ENCODE measurements at regions not wholly inside any gene's neighbourhood (a gene's known extent, or its start where the extent isn't known, plus 50 kb on each side); places are given as distances from the start of the nearest gene placed in this dataset.
"Not testable (repeated sequence)": the region's sequence is repeated elsewhere in the genome, so short reads cannot be mapped to it uniquely, and the experiment has no call there.

DNA sequence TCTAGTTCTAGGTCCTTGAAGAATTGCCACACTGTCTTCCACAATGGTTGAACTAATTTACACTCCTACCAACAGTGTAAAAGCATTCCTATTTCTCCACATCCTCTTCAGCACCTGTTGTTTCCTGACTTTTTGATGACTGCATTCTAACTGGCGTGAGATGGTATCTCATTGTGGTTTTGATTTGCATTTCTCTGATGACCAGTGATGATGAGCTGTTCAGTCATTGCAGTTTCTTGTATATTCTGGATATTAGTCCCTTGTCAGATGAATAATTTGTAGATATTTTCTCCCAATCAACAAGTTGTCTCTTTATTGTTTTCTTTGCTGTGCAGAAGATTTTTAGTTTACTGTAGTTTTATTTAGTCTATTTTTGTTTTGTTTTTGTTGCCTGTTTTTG is 812.3 kb upstream of the ACO1 start:
- not testable (repeated sequence) for DNase-seq

DNA sequence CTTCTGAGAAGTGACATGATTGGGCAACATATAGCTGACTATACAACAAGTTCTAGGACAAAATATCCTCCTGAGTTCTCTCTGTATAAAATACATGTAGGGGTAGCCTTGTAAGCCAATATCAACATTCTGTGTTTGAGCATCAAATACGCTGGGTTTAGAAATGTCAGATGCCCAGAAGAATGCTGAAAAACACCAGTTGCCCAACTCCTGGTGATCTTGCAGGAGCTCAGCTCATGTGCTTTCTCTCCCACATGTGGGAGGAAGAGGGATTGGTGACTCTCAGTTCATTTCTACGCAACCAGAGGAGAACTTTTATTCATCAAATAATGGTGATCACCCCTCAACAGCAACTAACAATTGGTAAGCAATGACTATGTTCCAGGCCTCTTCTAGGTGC is 810.9 kb upstream of the ACO1 start:
- no peak for DNase-seq

DNA sequence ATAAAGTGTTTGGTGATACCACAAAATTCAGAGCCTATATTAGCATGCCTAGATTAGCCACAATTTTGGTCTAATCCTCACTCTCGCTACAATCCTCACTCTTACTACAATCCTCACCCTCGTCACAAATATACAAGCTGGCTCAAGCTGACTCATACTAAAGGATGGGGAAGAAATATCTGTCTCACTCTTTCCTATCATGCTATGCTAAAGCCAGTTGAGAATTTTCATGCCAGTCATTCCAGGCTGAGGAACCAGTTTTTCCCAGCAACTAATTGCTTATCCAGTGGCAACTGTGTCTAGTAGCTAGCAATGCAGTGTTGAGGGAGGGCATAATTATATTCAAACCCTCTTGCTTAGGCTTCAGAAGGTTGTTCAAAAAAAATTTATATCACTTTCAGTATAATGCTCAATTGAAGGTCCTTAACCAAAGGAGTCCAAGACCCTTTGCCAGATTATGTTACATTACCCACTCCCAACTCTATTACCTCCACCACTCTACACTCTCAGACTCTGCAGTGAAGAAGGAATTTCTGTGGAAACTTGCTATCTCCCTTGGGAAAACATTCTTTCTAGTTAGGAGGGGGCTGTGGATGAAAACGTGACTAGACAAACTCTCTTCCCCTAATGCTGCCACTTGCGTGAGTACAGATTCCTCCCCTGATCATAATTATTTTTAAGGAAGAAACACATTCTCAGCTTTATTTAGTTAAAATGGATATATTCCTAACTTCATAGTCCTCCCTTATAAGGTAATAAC is 810.3 kb upstream of the ACO1 start:
- no peak for DNase-seq

DNA sequence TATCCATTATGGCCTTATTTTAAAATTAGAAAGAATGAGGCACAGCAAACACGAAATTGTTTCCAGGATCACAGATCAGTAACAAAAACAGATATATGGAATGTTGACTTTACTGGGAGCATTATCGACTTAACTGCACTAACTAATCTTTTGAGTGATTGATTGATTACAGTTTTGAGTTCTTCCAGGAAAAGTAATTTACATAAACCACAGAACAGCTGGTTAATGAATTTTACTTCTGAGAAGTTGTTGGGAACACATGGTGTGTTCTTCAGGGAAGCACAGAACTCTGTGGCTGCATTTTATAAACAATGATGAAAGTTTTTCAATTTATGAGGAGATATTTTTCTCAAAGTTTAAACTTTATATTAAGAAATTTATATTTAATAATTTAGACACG is 802.4 kb upstream of the ACO1 start:
- DNase-seq = no peak

DNA sequence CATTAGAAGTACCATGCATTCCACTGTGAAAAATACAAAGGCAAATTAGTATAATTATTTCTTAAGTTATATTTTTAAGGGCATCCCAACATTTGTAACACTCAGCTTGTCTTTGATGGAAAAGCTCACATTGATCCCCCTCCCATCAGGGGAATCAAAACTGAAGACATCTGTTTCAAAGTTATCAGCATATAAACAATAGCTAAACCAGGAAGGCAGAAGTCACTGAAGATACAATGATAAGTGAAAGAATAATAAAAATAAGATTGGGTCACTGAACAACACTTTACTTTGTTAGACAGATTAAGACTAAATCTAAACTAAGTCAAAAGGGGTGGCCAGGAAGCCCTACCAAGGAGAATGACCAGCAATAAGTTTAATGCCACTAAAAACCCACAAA is 801.9 kb upstream of the ACO1 start:
- no peak for DNase-seq

DNA sequence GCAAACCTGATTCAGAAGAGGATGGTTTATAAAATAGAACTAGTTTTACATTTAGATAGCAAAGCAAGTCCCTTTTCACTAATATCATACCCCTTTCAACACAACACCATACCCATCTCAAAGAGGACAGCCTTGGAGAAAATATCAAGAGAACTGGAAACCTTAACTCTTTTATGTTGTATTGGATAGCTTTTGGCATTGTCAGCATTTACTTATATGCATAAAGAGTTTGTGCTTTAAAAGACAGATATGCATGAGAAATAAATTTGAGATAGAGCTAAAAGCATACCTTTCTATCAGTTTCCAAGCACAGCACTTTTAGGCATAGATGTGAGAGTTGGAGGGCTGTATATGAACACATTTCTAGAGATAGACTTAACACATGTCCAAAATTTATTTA is 799.3 kb upstream of the ACO1 start:
- no peak for DNase-seq

DNA sequence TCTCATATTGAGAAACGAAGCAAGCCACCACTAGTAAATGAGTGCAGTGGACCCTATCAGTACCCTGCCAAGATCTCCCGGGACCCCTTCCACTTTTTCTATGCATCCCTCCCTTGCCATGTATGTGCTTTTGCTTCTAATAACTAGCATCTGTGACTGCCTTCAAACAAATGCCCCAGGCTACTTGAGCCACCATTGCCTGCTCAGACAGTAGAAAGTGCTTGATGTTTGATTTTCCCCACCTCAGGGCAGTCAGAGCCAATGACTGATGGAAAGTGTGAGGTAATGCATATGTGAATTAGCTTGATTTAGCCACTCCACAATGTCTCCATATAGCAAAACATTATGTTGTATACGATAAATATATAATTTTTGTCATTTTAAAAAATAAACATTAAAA is 797.3 kb upstream of the ACO1 start:
- no peak for DNase-seq

DNA sequence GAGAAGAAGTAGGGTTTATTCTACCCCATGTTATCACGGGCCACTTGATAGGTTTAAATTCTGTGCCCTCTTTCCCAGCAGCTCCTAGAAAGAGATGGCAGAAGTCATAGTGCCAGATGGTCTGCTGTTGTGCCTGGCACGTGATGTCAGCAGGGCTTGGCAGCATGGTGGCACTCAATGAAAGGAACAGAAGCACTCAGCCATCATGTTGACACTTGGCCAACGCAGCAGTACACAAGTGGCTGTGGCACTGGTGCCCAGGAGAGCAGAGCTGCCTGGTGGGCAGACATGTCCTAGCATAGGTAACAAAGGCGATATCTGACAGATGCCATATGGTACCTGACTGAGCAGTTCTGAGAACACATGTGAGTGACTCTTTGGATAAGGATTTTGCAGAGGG is 796.4 kb upstream of the ACO1 start:
- no peak for DNase-seq

DNA sequence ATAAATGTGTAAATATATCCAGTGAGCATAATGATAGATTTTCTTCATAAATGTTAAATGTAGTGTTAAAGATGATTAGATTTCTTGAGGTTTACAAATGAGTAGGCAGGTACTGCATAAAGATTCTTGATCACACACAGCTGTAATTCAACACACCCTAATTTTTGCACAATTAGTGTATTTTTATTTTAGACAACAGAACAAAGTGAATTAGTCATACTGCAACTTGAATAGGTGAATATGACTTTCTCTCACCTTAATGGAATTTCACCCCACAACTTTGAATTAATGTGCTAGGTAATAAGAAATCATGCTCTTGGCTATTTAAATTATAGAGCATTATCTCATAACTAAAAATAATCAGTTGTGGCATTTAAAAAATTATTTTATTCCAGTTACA is 795.7 kb upstream of the ACO1 start:
- no peak for DNase-seq

DNA sequence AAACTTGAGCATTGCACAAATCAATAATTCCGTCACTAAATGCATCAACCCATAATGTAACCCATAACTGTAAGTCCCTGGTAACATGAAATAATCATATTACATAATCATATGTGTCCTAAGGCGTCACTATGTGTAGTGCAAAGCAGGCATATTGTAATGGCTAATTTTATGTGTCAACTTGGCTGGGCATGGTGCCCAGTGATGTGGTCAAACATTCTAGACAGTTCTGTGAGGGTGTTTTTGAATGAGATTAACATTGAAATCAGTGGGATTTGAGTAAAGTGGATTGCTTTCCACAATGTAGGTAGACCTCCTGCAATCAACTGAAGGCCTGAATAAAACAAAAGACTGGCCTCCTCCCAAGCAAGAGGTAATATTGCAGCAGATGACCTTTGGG is 794.4 kb upstream of the ACO1 start:
- DNase-seq = no peak

DNA sequence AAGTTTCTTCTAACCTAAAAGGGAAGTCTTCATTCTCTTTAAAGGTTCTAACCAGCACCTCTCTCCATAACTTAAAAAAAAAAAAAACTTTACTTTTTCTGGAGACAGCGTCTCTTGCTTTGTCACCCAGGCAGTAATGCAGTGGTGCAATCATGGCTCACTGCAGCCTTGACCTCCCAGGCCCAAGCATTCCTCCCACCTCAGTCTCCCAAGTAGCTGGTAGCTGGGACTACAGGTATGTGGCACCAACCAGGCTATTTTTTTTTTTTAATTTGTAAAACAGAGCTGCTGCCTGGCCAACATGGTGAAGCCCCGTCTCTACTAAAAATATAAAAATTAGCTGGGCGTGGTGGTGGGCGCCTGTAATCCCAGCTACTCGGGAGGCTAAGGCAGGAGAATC is 787.4 kb upstream of the ACO1 start:
- DNase-seq = not testable (repeated sequence)

DNA sequence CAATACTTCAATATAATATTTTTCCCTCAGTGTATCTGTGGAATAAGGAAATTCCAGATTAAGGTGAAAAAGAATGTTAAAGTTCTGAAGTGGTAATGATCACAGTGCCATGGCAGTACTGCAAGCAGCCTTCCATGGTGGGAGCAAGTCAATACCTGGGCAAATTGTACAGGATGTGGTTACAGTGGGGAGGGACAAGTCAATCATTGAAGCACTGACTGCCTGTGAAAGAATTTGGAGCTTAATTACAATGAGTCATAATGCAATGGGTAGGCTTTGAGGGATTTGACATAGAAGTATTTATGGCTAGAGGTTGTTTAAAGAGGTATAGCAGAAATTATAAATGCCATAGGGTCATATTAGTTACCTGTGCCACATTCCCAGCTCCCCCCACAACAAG is 786.5 kb upstream of the ACO1 start:
- DNase-seq = no peak

DNA sequence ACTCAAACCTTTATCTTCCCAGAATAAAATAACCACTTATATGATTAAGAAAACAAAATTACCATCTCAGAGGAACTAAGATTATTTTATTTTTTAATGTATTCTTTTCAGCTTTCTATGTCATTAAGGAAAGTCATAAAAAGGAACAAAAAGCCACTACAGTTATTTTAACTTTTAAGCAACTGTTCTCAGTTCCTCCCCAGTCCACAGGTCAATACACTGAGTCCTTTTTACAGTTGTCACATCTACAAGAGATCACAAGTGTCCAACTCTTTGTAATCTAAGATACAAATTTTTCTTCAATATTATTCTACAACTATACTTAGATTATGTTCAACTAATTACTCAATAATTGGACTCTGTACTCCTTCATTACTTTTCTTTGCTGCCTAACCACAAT is 782.8 kb upstream of the ACO1 start:
- DNase-seq = no peak

DNA sequence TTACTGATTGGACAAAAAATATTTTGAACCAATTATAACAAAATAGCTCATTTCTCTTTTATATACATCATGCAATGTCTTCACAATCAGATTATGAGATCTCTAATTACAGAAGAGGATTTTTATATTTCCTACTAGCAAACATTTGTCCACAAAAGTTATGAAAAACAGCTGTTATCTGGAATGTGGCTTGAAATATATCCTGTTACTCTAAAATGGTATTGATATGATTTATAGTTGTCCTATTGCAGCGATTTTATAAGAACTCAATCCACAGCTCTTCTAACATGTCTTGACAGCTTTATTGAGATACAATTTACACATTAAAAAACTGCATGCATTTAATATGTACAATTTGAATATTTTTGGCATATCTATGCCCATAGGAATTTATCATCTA is 779.9 kb upstream of the ACO1 start:
- DNase-seq = no peak

DNA sequence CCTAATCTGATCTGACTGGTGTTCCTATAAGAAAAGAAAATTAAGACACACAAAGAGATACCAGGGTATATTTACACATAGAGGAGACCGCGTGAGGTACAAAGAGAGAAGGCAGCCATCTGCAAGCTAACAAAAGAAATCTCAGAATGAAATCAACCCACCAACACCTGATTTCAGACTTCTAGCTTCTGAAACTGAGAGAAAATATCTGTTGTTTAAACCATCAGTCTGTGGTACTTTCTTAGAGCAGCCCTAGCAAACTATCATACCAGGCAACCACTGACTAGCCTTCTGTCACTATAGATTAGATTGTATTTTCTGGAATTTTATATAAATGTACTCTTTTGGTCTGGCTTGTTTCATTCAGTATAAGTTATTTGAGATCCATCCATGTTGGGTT is 779.3 kb upstream of the ACO1 start:
- DNase-seq = no peak

DNA sequence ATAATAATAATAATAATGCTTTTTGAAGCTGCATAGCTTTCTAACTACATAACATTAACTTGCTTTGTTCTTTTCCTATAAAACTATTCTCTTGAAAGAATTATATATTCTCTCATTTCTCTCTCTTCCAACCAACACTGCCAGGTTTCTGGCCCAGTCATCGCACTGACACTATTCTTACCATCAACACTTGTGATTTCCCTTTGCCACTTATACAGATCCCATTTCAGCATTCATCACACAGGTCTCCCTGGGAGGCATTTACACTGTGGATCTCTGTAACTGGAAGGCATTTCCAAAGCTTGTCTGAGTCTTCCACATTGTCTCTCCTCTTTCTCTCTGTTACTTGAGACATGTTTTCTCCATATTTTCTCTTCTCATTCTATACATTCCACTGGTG is 777.8 kb upstream of the ACO1 start:
- no peak for DNase-seq

DNA sequence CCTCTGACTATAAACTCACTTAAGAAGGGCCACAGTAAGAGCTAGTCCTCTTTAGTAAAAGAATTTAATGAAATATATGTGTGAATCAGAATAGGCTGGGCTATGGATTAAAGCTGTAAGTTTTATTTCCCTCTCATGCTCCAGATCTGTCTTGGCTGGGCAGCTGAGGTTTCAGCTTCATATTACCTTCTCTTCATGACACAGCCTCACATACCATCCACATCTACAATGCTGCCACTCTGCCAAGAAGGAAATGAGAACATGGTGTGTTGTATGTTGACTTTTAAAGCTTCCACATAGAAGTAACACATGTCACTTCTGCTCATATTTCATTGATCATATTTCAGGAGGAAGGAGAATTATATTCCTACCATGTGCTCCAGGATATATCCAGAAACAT is 776.0 kb upstream of the ACO1 start:
- no peak for DNase-seq

DNA sequence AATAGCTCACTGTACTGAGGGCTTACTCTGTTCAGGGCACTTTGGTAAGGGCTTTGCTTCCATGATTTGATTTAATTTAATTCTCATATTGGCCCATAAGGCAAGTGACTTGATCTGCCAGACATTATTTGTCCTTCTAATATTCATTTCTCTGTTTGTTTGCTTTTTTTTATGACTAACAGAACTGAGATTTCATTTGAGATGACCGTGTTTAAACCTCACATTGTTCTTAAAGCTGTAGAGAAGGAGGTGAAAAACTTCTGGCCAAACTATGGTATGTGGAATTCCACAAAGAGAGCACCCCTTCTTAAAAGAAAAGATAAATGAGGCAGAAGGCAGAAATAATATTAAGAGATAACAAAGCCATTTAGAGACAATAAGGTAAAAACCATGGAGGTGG is 775.6 kb upstream of the ACO1 start:
- DNase-seq = no peak

DNA sequence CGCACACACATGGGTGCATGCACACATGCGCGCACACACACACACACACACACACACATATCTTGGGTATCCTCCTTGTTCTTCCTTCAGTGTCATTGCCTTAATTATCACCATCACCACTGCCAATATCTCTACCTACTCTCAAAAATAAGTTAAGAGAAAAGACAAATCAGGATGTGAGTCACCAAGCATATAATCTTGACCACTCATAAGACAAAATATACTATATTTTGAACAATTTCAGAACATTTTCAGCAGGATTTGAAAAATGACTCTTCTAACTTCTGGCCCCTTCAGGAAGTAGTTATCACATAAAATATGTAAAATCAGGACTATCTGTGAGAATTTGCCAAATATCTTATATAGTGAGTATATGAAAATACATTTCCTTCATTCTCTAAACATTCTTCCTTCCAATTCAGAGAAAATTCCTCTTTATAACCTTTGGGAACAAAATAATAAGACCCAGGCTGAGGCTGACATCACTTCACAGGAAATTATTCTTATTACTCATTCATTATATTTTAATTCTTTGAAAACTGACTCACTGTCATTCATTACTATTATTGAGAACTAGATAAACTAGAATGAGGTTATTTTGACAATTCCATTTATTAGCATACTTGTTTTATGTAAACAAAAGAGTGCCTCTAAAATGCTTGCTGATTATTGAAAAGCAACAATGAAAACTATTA is 772.0 kb upstream of the ACO1 start:
- DNase-seq = no peak

DNA sequence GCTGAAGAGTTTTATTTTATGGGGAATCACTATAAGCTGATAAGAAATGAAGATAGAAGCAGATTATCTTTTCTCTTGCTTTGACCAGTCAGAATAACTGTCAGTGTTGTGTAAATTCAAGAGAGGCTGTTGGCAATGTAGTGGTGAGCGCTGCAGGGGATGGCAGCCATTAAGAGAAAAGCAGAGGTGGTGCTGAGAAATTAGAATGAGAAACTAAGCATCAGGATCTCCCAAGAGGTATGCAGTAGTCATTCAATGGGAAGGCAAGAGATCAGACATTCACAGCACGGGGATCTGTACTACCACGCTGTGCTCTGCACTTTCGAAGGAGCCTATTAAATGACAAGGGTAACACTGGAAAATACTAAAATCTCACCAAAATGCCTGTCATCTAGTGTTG is 768.5 kb upstream of the ACO1 start:
- DNase-seq = no peak

DNA sequence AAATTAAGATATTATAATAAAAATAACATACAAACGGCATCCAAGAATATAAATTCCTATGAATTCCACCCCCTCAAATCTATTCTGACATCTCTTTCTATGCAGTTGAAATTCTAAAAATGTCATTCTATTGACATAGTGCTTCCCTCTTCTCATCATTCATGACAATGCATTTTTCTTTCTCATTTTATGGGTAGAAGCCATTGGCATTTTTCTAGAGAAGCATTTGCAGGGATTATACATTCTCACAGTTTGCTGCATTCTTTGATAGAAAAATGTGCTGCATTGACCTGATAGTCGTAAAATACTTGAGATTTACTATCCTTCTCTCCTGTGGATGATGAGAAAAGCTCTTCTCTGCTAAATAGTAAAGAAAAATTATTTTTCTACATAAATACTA is 760.9 kb upstream of the ACO1 start:
- DNase-seq = no peak

DNA sequence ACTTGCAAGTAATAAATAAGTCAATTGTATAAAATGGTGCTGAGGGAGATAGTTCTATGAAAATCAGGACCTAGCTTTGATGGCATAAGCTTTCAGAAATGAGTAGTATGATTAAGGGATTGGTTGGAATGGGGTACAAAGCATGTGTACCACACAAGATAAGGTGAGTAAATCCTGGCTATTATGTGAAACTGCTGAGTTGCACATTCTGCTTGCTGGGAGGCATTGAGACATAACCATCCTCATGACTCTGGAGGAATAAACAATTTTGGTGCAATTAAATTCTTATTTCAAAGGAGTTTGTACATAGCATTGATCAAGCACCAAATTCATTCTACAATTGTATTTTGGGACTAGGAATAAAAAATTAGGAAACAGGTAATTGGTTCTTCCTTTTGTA is 755.2 kb upstream of the ACO1 start:
- no peak for DNase-seq

DNA sequence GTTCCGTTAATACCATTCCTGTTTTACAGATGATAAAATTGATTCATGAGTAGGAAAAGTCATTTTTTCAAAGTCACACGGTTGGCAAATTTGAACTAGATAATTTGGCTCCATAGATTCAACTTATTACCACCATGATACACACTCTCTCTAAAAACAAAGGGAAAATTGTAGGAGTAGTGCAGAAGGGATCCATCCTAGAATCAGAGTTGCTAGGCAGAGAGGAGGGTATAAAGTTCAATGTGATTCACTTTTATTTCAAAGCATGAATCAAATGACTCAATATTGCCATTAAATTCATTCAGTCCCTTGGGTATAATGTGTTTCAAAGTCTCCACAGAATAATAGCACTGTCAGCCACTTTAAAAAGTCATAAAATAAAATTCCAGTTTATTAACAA is 747.2 kb upstream of the ACO1 start:
- DNase-seq = no peak

DNA sequence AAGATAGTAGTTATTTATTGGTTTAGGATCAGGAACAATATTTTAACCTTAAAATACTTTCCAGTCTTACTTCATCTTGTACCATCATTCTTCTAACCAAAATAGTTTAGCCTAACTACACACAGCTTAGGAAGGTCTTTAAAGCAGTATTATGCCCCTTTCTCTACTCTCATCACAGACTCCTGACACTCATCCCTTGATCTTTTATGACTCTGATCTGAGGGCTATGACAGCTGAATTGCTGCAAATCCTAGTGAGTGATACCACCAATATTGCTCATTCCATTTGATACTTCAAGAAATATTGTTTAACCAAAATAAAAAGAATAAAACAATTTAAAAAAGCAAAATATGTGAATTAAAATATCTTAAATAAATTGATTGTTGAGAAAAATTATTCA is 746.6 kb upstream of the ACO1 start:
- no peak for DNase-seq

DNA sequence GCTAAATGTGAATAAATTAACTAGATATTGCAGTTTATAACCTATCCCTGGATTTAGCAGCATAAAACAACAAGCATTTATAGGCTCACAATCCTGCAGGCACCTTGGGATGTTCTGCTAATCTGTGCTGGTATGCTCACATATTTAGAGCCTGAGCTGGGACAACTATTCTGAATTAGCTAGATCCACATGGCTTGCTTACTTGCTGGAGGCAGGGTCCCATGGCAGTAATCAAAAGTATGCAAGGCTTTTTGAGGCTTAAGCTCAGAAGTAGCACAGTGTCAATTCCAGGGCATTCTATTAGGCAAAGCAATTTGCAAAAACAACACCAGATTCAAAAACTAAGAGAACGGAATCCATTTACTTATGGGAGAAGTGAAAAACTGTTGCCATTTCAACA is 745.0 kb upstream of the ACO1 start:
- no peak for DNase-seq

Measured in suppressor macrophage (primary cell).